Immature natural killer cell (primary cell): ENCODE measurements at regions not wholly inside any gene's neighbourhood (a gene's known extent, or its start where the extent isn't known, plus 50 kb on each side); places are given as distances from the start of the nearest gene placed in this dataset.

Experiments
- DNase-seq, 3 donors: peaks; one replicate each; pipeline ENCODE4 v3.0.0; 2022; ENCODE audit warnings: mixed read lengths in 1 of 3
- H3K27ac Mint-ChIP-seq, 6 donors: one replicate each; pipeline ENCODE4 v1.8.0; 2020; ENCODE audit warnings: mixed read lengths in 6 of 6, mild to moderate bottlenecking in 5 of 6, inconsistent platforms in 4 of 6, moderate library complexity in 3 of 6
- H3K27me3 Mint-ChIP-seq, 3 donors: one replicate each; pipeline ENCODE4 v1.8.0; 2020 to 2021; ENCODE audit warnings: low read depth in 3 of 3, mild to moderate bottlenecking in 3 of 3, mixed read lengths in 3 of 3, moderate library complexity in 3 of 3, inconsistent platforms in 1 of 3
- H3K36me3 Mint-ChIP-seq, 3 donors: one replicate each; pipeline ENCODE4 v1.8.0; 2020; ENCODE audit warnings: mixed read lengths in 3 of 3, inconsistent platforms in 2 of 3, mild to moderate bottlenecking in 2 of 3
- H3K4me1 Mint-ChIP-seq, 2 donors: one replicate each; pipeline ENCODE4 v1.8.0; 2020; ENCODE audit warnings: inconsistent platforms in 2 of 2, mild to moderate bottlenecking in 2 of 2, mixed read lengths in 2 of 2, moderate library complexity in 1 of 2
- H3K4me3 Mint-ChIP-seq, 5 donors: one replicate each; pipeline ENCODE4 v1.8.0; 2020; ENCODE audit warnings: mild to moderate bottlenecking in 5 of 5, mixed read lengths in 5 of 5, inconsistent platforms in 3 of 5, moderate library complexity in 3 of 5
- H3K9me3 Mint-ChIP-seq, 6 donors: one replicate each; pipeline ENCODE4 v1.8.0; 2020; ENCODE audit warnings: mild to moderate bottlenecking in 6 of 6, mixed read lengths in 6 of 6, inconsistent platforms in 4 of 6, moderate library complexity in 3 of 6

GRCh38 chr6:54991761-54992330, 145.3 kb downstream of the FAM83B start:
- peaks cover 2 to 4% (median 3%) of the 10 kb centered on the region in 3 donors for H3K27me3 Mint-ChIP-seq
- no peak overlapping the region for H3K4me3 Mint-ChIP-seq
- H3K27ac Mint-ChIP-seq = peak overlapping the region in 1 of 6 donors; percentile 12
- H3K36me3 Mint-ChIP-seq = peaks cover 3 to 10% (median 4%) of the 10 kb centered on the region in 3 donors
- H3K4me1 Mint-ChIP-seq = peaks cover 11 to 18% of the 10 kb centered on the region in 2 donors
- H3K9me3 Mint-ChIP-seq = peaks cover 6 to 22% (median 10%) of the 10 kb centered on the region in 6 donors
- no peak for DNase-seq

GRCh38 chr6:54992789-54993188, 146.2 kb downstream of the FAM83B start:
- peaks cover 6 to 22% (median 10%) of the 10 kb centered on the region in 6 donors for H3K9me3 Mint-ChIP-seq
- peaks cover 3 to 10% (median 4%) of the 10 kb centered on the region in 3 donors for H3K36me3 Mint-ChIP-seq
- no peak for DNase-seq
- no peak overlapping the region for H3K4me3 Mint-ChIP-seq
- H3K27ac Mint-ChIP-seq = no peak overlapping the region
- peaks cover 2 to 4% (median 3%) of the 10 kb centered on the region in 3 donors for H3K27me3 Mint-ChIP-seq
- H3K4me1 Mint-ChIP-seq = peaks cover 11 to 18% of the 10 kb centered on the region in 2 donors

DNA sequence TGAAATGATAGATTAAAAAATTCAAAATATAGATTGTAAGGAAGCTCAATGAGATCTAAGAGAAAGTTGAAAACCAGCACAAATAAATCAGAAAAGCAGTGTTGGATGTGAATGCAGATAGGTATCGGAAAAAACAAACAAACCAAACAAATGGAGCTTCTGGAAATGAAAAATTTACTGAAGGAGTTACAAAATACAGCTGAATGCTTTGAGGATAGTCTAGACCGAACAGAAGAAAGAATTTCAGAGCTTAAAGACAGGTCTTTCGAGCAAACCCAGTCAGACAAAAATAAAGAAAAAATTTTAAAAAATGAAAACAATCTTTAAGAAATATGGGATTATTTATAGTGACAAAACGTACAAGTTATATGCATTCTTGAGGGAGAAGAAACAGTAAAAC, 146.7 kb downstream of the FAM83B start:
- Mint-ChIP-seq H3K27me3 (peaks cover 2 to 4% (median 3%) of the 10 kb centered on the region in 3 donors), H3K36me3 (peaks cover 3 to 10% (median 4%) of the 10 kb centered on the region in 3 donors), H3K4me1 (peaks cover 11 to 18% of the 10 kb centered on the region in 2 donors), H3K27ac (no peak overlapping the region), H3K9me3 (peaks cover 6 to 22% (median 10%) of the 10 kb centered on the region in 6 donors), H3K4me3 (no peak overlapping the region)
- no peak for DNase-seq

- peaks cover 6 to 22% (median 10%) of the 10 kb centered on the region in 6 donors for H3K9me3 Mint-ChIP-seq
- H3K27ac Mint-ChIP-seq = no peak overlapping the region
- H3K36me3 Mint-ChIP-seq = peaks cover 3 to 10% (median 4%) of the 10 kb centered on the region in 3 donors
- H3K4me3 Mint-ChIP-seq = no peak overlapping the region
- no peak for DNase-seq
- H3K27me3 Mint-ChIP-seq = peaks cover 2 to 4% (median 3%) of the 10 kb centered on the region in 3 donors
- peaks cover 11 to 18% of the 10 kb centered on the region in 2 donors for H3K4me1 Mint-ChIP-seq
These were observed 147.4 kb downstream of the FAM83B start for GRCh38 chr6:54993948-54994347.

DNA sequence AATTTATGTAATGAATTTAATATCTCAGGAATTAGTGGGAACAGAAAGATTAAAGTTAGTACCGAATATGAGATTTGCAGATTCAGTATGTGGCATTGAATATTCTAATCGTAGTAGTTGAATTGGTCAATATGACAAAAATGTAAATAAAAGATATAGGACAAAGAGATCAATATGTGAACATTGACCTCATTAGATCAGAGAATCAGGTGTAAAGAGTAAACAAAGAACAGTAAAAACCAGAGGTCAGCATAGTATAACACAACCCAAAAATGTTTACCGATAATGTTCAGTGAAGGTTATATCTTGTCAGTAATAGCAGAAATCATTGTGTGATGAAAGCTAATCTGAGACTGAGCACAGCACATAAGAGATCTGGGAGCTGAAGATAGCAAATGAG, 152.0 kb downstream of the FAM83B start:
- Mint-ChIP-seq H3K36me3 (peaks cover 4 to 9% (median 6%) of the 10 kb centered on the region in 3 donors), H3K27ac (no peak overlapping the region), H3K27me3 (peaks cover 3 to 5% (median 4%) of the 10 kb centered on the region in 3 donors), H3K4me1 (no peaks in the 10 kb centered on the region), H3K4me3 (no peak overlapping the region), H3K9me3 (peaks cover 2 to 15% (median 6%) of the 10 kb centered on the region in 6 donors)
- no peak for DNase-seq

DNA sequence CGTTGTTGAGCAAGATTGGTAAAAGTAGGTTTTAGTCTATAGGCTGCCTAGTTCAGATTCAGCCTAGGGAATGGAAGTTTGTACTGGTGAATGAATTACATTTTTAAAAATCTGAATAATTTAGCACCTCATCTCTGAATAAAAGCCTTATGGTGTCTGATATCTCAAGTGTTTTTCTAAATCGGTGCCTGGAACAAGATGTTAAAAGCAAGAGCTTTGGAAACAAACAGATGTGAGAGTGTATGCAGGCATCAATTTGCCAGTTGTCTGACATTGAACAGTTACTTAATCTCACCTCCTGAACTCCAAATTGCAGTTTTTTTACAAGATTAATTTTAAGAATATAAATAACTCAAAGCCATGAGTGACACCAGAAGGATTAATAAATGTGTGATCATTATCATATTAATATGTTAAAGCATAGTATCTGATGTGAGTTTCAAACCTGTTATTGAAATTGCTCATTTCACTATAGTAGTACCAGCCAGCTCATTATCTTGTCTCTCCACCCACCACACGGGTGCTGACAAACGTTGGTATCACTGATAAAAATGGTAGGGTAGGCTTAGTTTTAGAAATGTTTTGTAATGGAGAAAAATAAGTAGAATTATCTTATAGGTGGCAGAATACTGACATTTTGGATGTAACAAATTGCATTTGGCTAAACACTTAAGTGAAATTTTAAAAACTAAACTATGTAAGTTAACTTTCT, 157.3 kb downstream of the FAM83B start:
- H3K9me3 Mint-ChIP-seq = peaks cover 0 to 7% (median 2%) of the 10 kb centered on the region in 6 donors

DNA sequence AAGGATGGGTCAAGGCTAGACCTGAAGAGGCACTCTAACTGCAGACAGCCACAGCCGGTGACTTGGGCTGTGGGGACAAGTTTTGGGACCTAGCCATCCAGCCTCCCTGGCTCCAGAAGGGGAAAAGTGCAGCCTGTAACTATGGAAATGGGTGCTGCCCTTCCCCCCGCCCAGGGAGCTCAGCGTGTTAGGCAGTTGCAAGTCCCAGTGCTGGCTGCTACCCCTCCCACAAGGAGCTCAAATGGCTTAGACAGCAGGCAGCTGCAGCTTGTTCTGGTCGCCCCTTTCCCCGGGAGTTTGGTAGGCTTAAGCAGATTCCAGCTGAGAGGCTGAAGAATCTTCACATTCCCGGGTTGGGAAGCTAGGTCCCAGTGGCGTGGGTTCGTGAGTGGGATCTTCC, 162.6 kb downstream of the FAM83B start:
- no peaks in the 10 kb centered on the region for H3K27me3 Mint-ChIP-seq
- H3K27ac Mint-ChIP-seq = no peak overlapping the region
- DNase-seq = no peak
- H3K4me3 Mint-ChIP-seq = no peak overlapping the region
- peaks cover 0 to 11% (median 2%) of the 10 kb centered on the region in 6 donors for H3K9me3 Mint-ChIP-seq
- H3K36me3 Mint-ChIP-seq = peaks cover 6 to 10% (median 6%) of the 10 kb centered on the region in 3 donors
- H3K4me1 Mint-ChIP-seq = peaks cover 4 to 10% of the 10 kb centered on the region in 2 donors

More for the DNA sequence above, 157.3 kb downstream of the FAM83B start:
- peak overlapping the region in 1 of 6 donors; percentile 47 for H3K27ac Mint-ChIP-seq
- no peak overlapping the region for H3K4me3 Mint-ChIP-seq
- peaks cover 0 to 2% (median 2%) of the 10 kb centered on the region in 3 donors for H3K27me3 Mint-ChIP-seq
- H3K36me3 Mint-ChIP-seq = peaks cover 6 to 10% (median 6%) of the 10 kb centered on the region in 3 donors
- DNase-seq = no peak
- no peaks in the 10 kb centered on the region for H3K4me1 Mint-ChIP-seq

DNA sequence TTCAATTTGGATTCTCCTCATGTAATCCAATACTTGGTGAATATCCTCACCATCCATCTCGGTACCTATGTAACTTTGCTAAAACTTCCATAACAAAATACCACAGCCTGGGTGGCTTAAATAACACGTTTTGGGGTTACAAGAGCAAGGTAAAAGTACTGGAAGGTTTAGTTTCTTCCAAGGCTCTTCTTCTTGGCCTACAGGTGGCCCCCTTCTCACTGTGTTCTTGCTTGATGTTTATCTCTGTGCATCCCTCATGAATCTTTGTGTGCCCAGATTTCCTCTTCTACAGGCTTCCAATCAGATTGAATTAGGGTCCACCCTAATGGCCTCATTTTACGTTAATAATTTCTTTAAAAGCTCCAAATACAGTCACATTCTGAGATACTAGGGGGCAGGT, 163.3 kb upstream of the HCRTR2 start:
- no peak overlapping the region for H3K4me3 Mint-ChIP-seq
- no peak for DNase-seq
- H3K36me3 Mint-ChIP-seq = peaks cover 4 to 8% (median 6%) of the 10 kb centered on the region in 3 donors
- peaks cover 0 to 11% (median 1%) of the 10 kb centered on the region in 6 donors for H3K9me3 Mint-ChIP-seq
- no peaks in the 10 kb centered on the region for H3K27me3 Mint-ChIP-seq
- H3K27ac Mint-ChIP-seq = no peak overlapping the region
- H3K4me1 Mint-ChIP-seq = peaks cover 4 to 10% of the 10 kb centered on the region in 2 donors

DNA sequence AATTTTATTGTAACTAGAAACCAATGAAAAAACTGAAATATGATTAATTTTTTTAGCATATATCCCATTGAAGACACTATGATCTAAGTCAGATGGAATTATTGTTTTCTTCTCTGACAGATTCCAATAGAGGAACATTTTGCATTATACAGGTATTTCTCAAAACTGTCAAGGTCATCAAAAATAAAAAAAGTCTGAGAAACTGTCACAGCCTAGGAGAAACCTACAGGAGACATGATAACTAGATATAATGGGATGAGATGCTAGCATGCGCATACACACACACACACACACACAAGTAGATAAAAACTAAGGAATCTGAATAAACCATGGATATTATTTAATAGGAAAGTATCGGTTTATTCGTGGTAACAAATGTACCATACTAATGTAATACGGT, 161.9 kb upstream of the HCRTR2 start:
- DNase-seq = no peak
- Mint-ChIP-seq H3K27ac (no peak overlapping the region), H3K36me3 (peaks cover 0 to 6% (median 4%) of the 10 kb centered on the region in 3 donors), H3K4me1 (peaks cover 4 to 10% of the 10 kb centered on the region in 2 donors), H3K9me3 (peaks cover 0 to 10% (median 0%) of the 10 kb centered on the region in 6 donors), H3K4me3 (no peak overlapping the region), H3K27me3 (no peaks in the 10 kb centered on the region)

GRCh38 chr6:55014321-55015088, 159.8 kb upstream of the HCRTR2 start:
- Mint-ChIP-seq H3K4me1 (peaks cover 4 to 14% of the 10 kb centered on the region in 2 donors), H3K36me3 (peaks cover 0 to 4% (median 0%) of the 10 kb centered on the region in 3 donors), H3K27me3 (no peaks in the 10 kb centered on the region), H3K27ac (no peak overlapping the region), H3K9me3 (peaks cover 0 to 6% (median 0%) of the 10 kb centered on the region in 6 donors), H3K4me3 (no peak overlapping the region)
- no peak for DNase-seq

GRCh38 chr6:55016261-55016660, 158.1 kb upstream of the HCRTR2 start:
- peaks cover 0 to 6% (median 0%) of the 10 kb centered on the region in 6 donors for H3K9me3 Mint-ChIP-seq
- H3K4me3 Mint-ChIP-seq = no peak overlapping the region
- H3K36me3 Mint-ChIP-seq = no peaks in the 10 kb centered on the region
- H3K27ac Mint-ChIP-seq = no peak overlapping the region
- DNase-seq = no peak
- peaks cover 4 to 20% of the 10 kb centered on the region in 2 donors for H3K4me1 Mint-ChIP-seq
- H3K27me3 Mint-ChIP-seq = no peaks in the 10 kb centered on the region

DNA sequence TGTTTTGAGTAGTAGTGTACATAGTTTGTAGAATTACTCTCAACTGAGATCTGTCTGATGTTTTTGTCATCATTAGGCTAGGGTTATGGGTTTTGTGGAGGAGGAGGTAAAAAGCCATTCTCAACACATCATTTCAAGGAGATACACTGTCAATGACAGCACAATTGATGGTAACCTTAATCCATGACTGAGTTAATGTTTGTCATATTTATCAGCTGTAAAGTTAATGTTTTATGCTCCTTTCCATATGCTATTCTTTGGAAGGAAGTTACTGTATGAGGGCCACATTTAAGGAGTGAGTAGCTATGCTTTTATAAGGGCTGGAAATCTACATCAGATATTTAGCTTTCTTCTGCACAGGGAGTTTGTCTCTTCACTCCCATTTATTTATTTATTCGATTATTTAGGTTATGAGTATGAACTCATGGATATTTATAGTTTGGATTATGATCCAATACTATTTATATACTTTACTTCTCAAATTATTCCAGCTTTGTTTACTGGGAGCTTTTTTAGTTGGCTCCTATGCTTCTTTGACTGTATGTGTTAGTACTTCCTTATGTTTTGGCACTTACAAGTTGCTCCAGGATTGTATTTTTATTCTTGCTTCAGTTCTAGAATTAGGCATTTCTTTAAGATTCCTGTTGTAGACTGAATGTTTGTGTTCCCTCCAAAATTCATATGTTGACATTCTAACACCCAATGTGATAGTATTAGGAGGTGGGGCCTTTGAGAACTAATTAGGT, 156.6 kb upstream of the HCRTR2 start:
- Mint-ChIP-seq H3K27ac (peak overlapping the region in 3 of 6 donors; percentile 16 to 41 (median 30)), H3K4me3 (no peak overlapping the region), H3K9me3 (peaks cover 0 to 6% (median 0%) of the 10 kb centered on the region in 6 donors), H3K27me3 (no peaks in the 10 kb centered on the region), H3K4me1 (peaks cover 6 to 22% of the 10 kb centered on the region in 2 donors), H3K36me3 (no peaks in the 10 kb centered on the region)
- no peak for DNase-seq

- Mint-ChIP-seq H3K27ac (no peak overlapping the region), H3K4me3 (no peak overlapping the region), H3K9me3 (peaks cover 0 to 6% (median 0%) of the 10 kb centered on the region in 6 donors), H3K36me3 (no peaks in the 10 kb centered on the region), H3K27me3 (peaks cover 0 to 4% (median 0%) of the 10 kb centered on the region in 3 donors), H3K4me1 (peaks cover 23 to 40% of the 10 kb centered on the region in 2 donors)
- no peak for DNase-seq
These were observed 154.7 kb upstream of the HCRTR2 start for GRCh38 chr6:55019591-55019990.
